HEK293 (cell line): ENCODE measurements at regions not wholly inside any gene's neighbourhood (a gene's known extent, or its start where the extent isn't known, plus 50 kb on each side); places are given as distances from the start of the nearest gene placed in this dataset.

Experiments used
- CTCF ChIA-PET: fragments of 350-600 bp; formaldehyde crosslinking; extraction: SDS; loops from one replicate; lab custom pipeline; 2021; ENCODE audit warnings: antibody characterized with exemption; lab: Yijun Ruan, JAX
- POLR2A ChIA-PET: fragments of 300-600 bp; formaldehyde crosslinking; extraction: SDS; loops from one replicate; lab custom pipeline; 2020; ENCODE audit warnings: antibody characterized with exemption, inconsistent platforms; lab: Yijun Ruan, JAX
- H3K27ac ChIP-seq: fragments of 200-500 bp; sonication (Bioruptor generic); 2 replicates; pipeline ENCODE4 v1.5.1; 2014; ENCODE audit warnings: low read depth, low read length, control low read depth, inconsistent platforms; ENCODE audit errors: extremely low read depth
- H3K36me3 ChIP-seq, 2 experiments: fragments of 200-500 bp in 1 of 2; sonication (Bioruptor generic) in 1 of 2; 1 replicate in 1 of 2; 2 replicates in 1 of 2; pipeline ENCODE4 v1.5.1; 2014 to 2017; ENCODE audit warnings: inconsistent platforms in 2 of 2, low read length in 2 of 2; ENCODE audit not compliant: control insufficient read depth in 2 of 2, insufficient read depth in 1 of 2
- H3K4me1 ChIP-seq: fragments of 200-500 bp; sonication (Bioruptor generic); 2 replicates; pipeline ENCODE4 v1.5.1; 2014; ENCODE audit warnings: mild to moderate bottlenecking, low read length, inconsistent platforms; ENCODE audit not compliant: control insufficient read depth, insufficient read depth
- H3K4me3 ChIP-seq: 2 replicates; pipeline ENCODE4 v1.5.1; 2011; ENCODE audit warnings: low read depth, mild to moderate bottlenecking, control low read depth, low read length, moderate library complexity
- H3K9me3 ChIP-seq: fragments of 200-500 bp; sonication (Bioruptor generic); 2 replicates; pipeline ENCODE4 v1.5.1; 2014; ENCODE audit warnings: low read depth, low read length, inconsistent platforms; ENCODE audit not compliant: control insufficient read depth, insufficient read depth
- BCL11A ChIP-seq: fragments of 450-650 bp; formaldehyde crosslinking; IDR thresholded peaks from 2 replicates; pipeline ENCODE4 v1.5.1; 2016; ENCODE audit warnings: low read depth, missing biosample characterization, missing genetic modification characterization
- KLF10 ChIP-seq: fragments of 450-650 bp; IDR thresholded peaks from 2 replicates; pipeline ENCODE4 v1.5.1; 2018; ENCODE audit warnings: missing biosample characterization, mild to moderate bottlenecking, missing genetic modification characterization
- ZNF114 ChIP-seq: fragments of 450-650 bp; formaldehyde crosslinking; IDR thresholded peaks from 2 replicates; pipeline ENCODE4 v1.5.0; 2017; ENCODE audit warnings: missing biosample characterization, missing genetic modification characterization
- ZNF138 ChIP-seq: fragments of 450-650 bp; formaldehyde crosslinking; IDR thresholded peaks from 2 replicates; pipeline ENCODE4 v1.5.1; 2016; ENCODE audit warnings: missing biosample characterization, missing genetic modification characterization, borderline replicate concordance
- ZNF350 ChIP-seq: fragments of 450-650 bp; formaldehyde crosslinking; IDR thresholded peaks from 2 replicates; pipeline ENCODE4 v1.5.0; 2017; ENCODE audit warnings: missing biosample characterization, mild to moderate bottlenecking, missing genetic modification characterization
- ZNF404 ChIP-seq: fragments of 450-650 bp; formaldehyde crosslinking; IDR thresholded peaks from 2 replicates; pipeline ENCODE4 v1.5.1; 2017; ENCODE audit warnings: missing biosample characterization, missing genetic modification characterization
- ZNF426 ChIP-seq: fragments of 450-650 bp; formaldehyde crosslinking; IDR thresholded peaks from 2 replicates; pipeline ENCODE4 v1.5.1; 2017; ENCODE audit warnings: missing biosample characterization, missing genetic modification characterization, mild to moderate bottlenecking, inconsistent platforms, moderate library complexity
- ZNF664 ChIP-seq: fragments of 450-650 bp; formaldehyde crosslinking; IDR thresholded peaks from 2 replicates; pipeline ENCODE4 v1.5.1; 2016; ENCODE audit warnings: missing biosample characterization, missing genetic modification characterization
- ZNF776 ChIP-seq: fragments of 450-650 bp; formaldehyde crosslinking; IDR thresholded peaks from 2 replicates; pipeline ENCODE4 v1.5.0; 2017; ENCODE audit warnings: missing biosample characterization, missing genetic modification characterization, borderline replicate concordance
- TF ChIP-seq, protein P1 (sequence below): fragments of 450-650 bp; formaldehyde crosslinking; IDR thresholded peaks from 2 replicates; pipeline ENCODE4 v1.5.1; 2016; ENCODE audit warnings: missing biosample characterization, missing genetic modification characterization
- TF ChIP-seq, protein P2 (sequence below): fragments of 450-650 bp; formaldehyde crosslinking; IDR thresholded peaks from 2 replicates; pipeline ENCODE4; 2016; ENCODE audit warnings: missing biosample characterization, missing genetic modification characterization
- TF ChIP-seq, protein P3 (sequence below): fragments of 450-650 bp; formaldehyde crosslinking; IDR thresholded peaks from 2 replicates; pipeline ENCODE4 v1.5.1; 2017; ENCODE audit warnings: missing biosample characterization, missing genetic modification characterization
- TF ChIP-seq, protein P4 (sequence below): fragments of 450-650 bp; formaldehyde crosslinking; IDR thresholded peaks from 2 replicates; pipeline ENCODE4 v1.5.1; 2016; ENCODE audit warnings: missing biosample characterization, missing genetic modification characterization

DNA sequence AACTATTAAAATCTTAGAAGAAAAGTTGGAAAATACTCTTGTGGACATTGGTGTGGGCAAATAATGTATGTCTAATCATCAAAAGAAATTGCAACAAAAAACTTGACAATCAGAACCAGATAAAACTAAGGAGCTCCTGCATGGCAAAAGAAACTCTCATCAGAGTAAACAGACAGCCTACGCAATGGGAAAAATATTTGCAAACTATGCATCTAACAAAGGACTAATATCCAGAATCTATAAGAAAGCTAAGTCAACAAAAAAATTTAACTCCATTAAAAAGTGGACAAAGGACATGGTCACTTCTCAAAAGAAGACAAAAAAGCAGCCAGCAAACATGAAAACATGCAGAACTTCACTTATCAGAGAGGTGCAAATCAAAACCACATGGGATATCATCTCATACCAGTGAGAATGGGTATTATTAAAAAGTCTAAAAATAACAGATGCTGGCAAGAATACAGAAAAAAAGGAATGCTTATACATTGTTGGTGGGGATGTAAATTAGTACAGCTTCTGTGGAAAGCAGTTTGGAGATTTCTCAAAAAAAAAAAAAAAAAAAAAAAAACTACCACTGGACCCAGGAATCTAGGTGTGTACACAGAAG lies 99.7 kb upstream of the TOP3B start (continued):
- TF ChIP-seq, protein P1, sequence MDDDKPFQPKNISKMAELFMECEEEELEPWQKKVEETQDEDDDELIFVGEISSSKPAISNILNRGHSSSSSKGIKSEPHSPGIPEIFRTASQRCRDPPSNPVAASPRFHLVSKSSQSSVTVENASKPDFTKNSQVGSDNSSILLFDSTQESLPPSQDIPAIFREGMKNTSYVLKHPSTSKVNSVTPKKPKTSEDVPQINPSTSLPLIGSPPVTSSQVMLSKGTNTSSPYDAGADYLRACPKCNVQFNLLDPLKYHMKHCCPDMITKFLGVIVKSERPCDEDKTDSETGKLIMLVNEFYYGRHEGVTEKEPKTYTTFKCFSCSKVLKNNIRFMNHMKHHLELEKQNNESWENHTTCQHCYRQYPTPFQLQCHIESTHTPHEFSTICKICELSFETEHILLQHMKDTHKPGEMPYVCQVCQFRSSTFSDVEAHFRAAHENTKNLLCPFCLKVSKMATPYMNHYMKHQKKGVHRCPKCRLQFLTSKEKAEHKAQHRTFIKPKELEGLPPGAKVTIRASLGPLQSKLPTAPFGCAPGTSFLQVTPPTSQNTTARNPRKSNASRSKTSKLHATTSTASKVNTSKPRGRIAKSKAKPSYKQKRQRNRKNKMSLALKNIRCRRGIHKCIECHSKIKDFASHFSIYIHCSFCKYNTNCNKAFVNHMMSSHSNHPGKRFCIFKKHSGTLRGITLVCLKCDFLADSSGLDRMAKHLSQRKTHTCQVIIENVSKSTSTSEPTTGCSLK (tag by site-specific recombination): no peak
- TF ChIP-seq ZNF776 (tag by site-specific recombination) (no peak), KLF10 (no peak)

DNA sequence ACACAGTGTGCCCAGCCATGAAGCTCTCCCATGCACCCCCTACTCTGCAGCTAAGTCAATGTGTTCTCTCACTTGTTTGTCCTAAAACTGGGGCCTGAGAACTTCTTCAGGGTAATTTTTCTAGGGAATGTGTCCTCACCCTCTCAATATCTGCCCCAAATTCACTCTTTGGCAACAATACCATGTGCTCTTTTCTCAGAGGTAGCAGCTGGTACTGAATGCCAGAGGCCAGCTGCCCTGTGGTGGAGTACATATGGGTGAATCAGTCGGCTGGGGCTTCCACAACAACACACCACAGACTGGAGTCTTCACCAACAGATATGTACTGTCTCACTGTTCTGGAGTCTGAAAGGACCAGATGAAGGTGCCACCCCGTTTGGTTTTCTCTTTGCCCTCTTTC lies 97.7 kb upstream of the TOP3B start:
- ChIA-PET POLR2A (no interaction called here), CTCF (interaction anchor here (0.7 to 1.6 kb wide), 4 partner anchors 19 to 142 kb away, joined by 3 to 5 read pairs (median 4); no protein-coding TSS in a partner anchor)
- H3K36me3 ChIP-seq: no peaks in the 10 kb centered on the region
- no peaks in the 10 kb centered on the region for H3K4me1 ChIP-seq
- no peak overlapping the region for H3K27ac ChIP-seq
- TF ChIP-seq, protein P2, sequence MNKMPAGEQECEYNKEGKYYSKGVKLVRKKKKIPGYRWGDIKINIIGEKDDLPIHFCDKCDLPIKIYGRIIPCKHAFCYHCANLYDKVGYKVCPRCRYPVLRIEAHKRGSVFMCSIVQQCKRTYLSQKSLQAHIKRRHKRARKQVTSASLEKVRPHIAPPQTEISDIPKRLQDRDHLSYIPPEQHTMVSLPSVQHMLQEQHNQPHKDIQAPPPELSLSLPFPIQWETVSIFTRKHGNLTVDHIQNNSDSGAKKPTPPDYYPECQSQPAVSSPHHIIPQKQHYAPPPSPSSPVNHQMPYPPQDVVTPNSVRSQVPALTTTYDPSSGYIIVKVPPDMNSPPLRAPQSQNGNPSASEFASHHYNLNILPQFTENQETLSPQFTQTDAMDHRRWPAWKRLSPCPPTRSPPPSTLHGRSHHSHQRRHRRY: no peak
- TF ChIP-seq BCL11A (tag by site-specific recombination): no peak
- TF ChIP-seq ZNF114 (tag by site-specific recombination): no peak
- no peak for TF ChIP-seq ZNF426 (tag by site-specific recombination)
- TF ChIP-seq ZNF404 (tag by site-specific recombination): no peak
- no peak for TF ChIP-seq ZNF138 (tag by site-specific recombination)
- TF ChIP-seq ZNF664 (tag by site-specific recombination): no peak
- TF ChIP-seq, protein P3, sequence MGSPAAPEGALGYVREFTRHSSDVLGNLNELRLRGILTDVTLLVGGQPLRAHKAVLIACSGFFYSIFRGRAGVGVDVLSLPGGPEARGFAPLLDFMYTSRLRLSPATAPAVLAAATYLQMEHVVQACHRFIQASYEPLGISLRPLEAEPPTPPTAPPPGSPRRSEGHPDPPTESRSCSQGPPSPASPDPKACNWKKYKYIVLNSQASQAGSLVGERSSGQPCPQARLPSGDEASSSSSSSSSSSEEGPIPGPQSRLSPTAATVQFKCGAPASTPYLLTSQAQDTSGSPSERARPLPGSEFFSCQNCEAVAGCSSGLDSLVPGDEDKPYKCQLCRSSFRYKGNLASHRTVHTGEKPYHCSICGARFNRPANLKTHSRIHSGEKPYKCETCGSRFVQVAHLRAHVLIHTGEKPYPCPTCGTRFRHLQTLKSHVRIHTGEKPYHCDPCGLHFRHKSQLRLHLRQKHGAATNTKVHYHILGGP (tag by site-specific recombination): no peak
- TF ChIP-seq, protein P4, sequence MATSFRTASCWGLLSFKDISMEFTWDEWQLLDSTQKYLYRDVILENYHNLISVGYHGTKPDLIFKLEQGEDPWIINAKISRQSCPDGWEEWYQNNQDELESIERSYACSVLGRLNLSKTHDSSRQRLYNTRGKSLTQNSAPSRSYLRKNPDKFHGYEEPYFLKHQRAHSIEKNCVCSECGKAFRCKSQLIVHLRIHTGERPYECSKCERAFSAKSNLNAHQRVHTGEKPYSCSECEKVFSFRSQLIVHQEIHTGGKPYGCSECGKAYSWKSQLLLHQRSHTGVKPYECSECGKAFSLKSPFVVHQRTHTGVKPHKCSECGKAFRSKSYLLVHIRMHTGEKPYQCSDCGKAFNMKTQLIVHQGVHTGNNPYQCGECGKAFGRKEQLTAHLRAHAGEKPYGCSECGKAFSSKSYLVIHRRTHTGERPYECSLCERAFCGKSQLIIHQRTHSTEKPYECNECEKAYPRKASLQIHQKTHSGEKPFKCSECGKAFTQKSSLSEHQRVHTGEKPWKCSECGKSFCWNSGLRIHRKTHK: no peak
- no peaks in the 10 kb centered on the region for H3K9me3 ChIP-seq
- H3K4me3 ChIP-seq: no peak overlapping the region

DNA sequence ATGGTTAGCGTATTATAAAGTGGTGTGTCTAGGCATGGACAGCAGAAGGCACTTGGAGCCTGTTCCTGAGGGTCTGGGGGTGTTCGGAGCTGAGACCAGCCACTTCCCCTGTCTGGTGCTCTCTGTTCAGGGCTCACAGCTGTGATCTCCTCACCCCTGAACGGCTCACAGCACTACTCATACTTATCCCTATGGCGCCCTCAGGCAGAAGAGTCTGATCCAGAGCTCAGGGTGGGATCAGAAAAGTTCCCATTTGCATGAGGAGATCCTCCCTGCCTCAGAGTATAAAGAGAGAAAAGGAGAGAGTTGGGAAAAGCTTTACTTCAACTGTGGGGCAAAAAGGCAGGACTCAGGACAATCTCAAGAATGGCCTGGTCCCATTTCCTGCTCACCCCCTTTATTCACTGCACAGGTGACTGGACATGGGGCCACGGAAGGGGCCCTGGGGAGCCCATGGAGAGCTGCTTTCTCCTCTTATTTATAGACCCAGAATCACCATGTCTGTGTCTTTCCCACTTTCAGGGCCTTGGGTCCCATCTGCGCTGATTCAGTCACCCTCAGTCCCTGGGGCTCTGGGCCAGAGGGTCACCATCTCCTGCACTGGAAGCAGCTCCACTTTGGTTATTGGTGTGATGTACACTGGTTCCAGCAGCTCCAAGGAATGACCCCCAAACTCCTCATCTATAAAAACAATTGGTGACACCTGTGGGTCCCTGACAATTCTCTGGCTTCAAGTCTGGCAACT lies 97.0 kb upstream of the TOP3B start:
- Histone ChIP-seq H3K9me3 (no peaks in the 10 kb centered on the region), H3K27ac (no peak overlapping the region), H3K36me3 (no peaks in the 10 kb centered on the region), H3K4me3 (no peak overlapping the region), H3K4me1 (no peaks in the 10 kb centered on the region)
- POLR2A ChIA-PET: no interaction called here
- CTCF ChIA-PET: interaction anchor here (0.6 to 1.6 kb wide), 5 partner anchors 10 to 141 kb away, joined by 3 to 4 read pairs (median 3); no protein-coding TSS in a partner anchor
- TF ChIP-seq ZNF664 (tag by site-specific recombination): no peak
- TF ChIP-seq ZNF350: no peak
